Osteoblast (primary cell): ENCODE measurements at regions not wholly inside any gene's neighbourhood (a gene's known extent, or its start where the extent isn't known, plus 50 kb on each side); places are given as distances from the start of the nearest gene placed in this dataset.
A peak's percentile ranks its signal among the peaks of the same experiment; 100 is the strongest.

Source experiments
- DNase-seq: peaks from one replicate; pipeline ENCODE4 v3.0.0; 2011; ENCODE audit warnings: low spot score, mixed read lengths; ENCODE audit not compliant: insufficient read length; ENCODE audit errors: missing footprints
- H2AFZ ChIP-seq: 2 replicates; pipeline ENCODE4 v1.6.0; 2011; ENCODE audit warnings: mild to moderate bottlenecking, low read length
- H3K27ac ChIP-seq: 2 replicates; pipeline ENCODE4 v1.5.1; 2011; ENCODE audit warnings: mild to moderate bottlenecking, low read depth, low read length, moderate library complexity
- H3K27me3 ChIP-seq: 2 replicates; pipeline ENCODE4 v1.6.0; 2012; ENCODE audit warnings: mild to moderate bottlenecking, control low read depth, inconsistent platforms, low read length, moderate library complexity; ENCODE audit not compliant: insufficient read depth
- H3K36me3 ChIP-seq: 2 replicates; pipeline ENCODE4 v1.5.1; 2011; ENCODE audit warnings: mild to moderate bottlenecking, low read length, control low read depth, moderate library complexity; ENCODE audit not compliant: insufficient read depth
- H3K4me1 ChIP-seq: 2 replicates; pipeline ENCODE4 v1.5.1; 2011; ENCODE audit warnings: mild to moderate bottlenecking, low read length, control low read depth, moderate library complexity; ENCODE audit not compliant: insufficient read depth
- H3K4me2 ChIP-seq: 2 replicates; pipeline ENCODE4 v1.6.0; 2011; ENCODE audit warnings: mild to moderate bottlenecking, low read length; ENCODE audit not compliant: insufficient read depth
- H3K4me3 ChIP-seq: fragments of 200-600 bp; sonication (generic); 3 replicates; pipeline ENCODE4 v1.5.1; 2012; ENCODE audit warnings: mild to moderate bottlenecking, low read length, inconsistent platforms; ENCODE audit not compliant: insufficient read depth
- H3K79me2 ChIP-seq: 2 replicates; pipeline ENCODE4 v1.6.0; 2012; ENCODE audit warnings: mild to moderate bottlenecking, low read length, control low read depth, inconsistent platforms; ENCODE audit not compliant: insufficient read depth
- H3K9me3 ChIP-seq: 2 replicates; pipeline ENCODE4 v1.5.1; 2011; ENCODE audit warnings: low read depth, low read length, control low read depth
- H4K20me1 ChIP-seq: 2 replicates; pipeline ENCODE4 v1.6.0; 2012; ENCODE audit warnings: mild to moderate bottlenecking, low read length, control low read depth; ENCODE audit not compliant: insufficient read depth
- TF ChIP-seq, protein P1 (sequence below): IDR thresholded peaks from 2 replicates; pipeline ENCODE4 v1.5.1; 2011; ENCODE audit warnings: mild to moderate bottlenecking, low read depth, low read length, moderate library complexity; ENCODE audit errors: extremely low read depth

DNA sequence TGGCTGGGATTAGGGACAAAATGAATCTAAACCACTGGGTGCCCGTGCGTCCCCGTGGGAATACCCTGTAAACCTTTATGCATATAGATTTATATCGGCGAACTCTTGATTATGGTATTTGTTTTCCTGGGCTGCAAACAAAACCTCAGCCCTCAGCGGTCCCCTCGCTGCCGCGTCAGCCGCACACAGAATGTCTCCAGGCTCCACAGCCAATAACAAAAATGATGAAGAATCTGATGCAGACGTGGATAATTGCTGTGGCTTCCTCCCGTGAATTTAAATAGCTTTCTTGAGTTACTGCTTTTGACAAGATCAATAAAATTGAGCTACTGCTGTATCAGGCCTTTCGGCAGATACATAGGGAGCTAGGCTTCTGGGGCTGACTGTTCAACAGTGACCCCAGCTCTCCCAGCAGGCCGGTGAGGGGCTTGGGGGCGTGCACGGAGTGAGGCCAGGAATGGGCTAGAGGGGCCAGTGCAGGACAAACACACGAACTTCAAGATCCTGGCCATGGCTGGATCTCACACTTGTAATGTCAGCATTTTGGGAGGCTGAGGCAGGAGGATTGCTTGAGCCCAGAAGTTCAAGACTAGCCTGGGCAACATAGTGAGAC is 125.8 kb upstream of the NCOR2 start:
- Histone ChIP-seq H3K4me2 (no peak overlapping the region), H3K27ac (no peak overlapping the region), H3K4me3 (no peak overlapping the region), H3K4me1 (peaks cover 13% of the 10 kb centered on the region), H3K9me3 (peaks cover 8% of the 10 kb centered on the region), H3K27me3 (peaks cover 8% of the 10 kb centered on the region), H4K20me1 (no peaks in the 10 kb centered on the region), H3K36me3 (no peaks in the 10 kb centered on the region), H2AFZ (no peak overlapping the region), H3K79me2 (no peaks in the 10 kb centered on the region)
- DNase-seq = peak; percentile 35
- TF ChIP-seq, protein P1, sequence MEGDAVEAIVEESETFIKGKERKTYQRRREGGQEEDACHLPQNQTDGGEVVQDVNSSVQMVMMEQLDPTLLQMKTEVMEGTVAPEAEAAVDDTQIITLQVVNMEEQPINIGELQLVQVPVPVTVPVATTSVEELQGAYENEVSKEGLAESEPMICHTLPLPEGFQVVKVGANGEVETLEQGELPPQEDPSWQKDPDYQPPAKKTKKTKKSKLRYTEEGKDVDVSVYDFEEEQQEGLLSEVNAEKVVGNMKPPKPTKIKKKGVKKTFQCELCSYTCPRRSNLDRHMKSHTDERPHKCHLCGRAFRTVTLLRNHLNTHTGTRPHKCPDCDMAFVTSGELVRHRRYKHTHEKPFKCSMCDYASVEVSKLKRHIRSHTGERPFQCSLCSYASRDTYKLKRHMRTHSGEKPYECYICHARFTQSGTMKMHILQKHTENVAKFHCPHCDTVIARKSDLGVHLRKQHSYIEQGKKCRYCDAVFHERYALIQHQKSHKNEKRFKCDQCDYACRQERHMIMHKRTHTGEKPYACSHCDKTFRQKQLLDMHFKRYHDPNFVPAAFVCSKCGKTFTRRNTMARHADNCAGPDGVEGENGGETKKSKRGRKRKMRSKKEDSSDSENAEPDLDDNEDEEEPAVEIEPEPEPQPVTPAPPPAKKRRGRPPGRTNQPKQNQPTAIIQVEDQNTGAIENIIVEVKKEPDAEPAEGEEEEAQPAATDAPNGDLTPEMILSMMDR = no peak

DNA sequence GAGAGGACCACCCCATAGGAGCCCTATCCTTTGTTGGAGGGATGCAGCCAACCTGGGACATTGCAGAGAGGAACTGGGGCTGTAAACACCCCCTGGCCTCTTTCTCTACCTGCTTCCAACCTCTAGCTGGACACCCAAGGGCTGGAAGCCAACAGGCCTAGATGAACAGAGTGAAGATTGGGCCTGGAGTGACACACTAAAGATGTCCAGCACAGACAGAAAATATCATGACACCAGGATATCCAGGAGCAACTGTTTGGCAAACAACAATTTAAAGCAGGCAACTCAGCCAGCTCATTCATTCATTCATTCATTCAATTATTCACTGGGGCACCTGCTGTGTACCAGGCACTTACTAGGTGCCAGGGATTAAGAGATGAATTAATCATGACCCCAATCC is 125.0 kb upstream of the NCOR2 start:
- Histone ChIP-seq H3K4me3 (no peak overlapping the region), H3K36me3 (no peaks in the 10 kb centered on the region), H3K4me2 (no peak overlapping the region), H2AFZ (no peak overlapping the region), H3K4me1 (peaks cover 13% of the 10 kb centered on the region), H3K27ac (no peak overlapping the region), H4K20me1 (no peaks in the 10 kb centered on the region), H3K27me3 (peaks cover 8% of the 10 kb centered on the region), H3K79me2 (no peaks in the 10 kb centered on the region), H3K9me3 (peaks cover 8% of the 10 kb centered on the region)
- DNase-seq = no peak
- TF ChIP-seq, protein P1 = no peak

DNA sequence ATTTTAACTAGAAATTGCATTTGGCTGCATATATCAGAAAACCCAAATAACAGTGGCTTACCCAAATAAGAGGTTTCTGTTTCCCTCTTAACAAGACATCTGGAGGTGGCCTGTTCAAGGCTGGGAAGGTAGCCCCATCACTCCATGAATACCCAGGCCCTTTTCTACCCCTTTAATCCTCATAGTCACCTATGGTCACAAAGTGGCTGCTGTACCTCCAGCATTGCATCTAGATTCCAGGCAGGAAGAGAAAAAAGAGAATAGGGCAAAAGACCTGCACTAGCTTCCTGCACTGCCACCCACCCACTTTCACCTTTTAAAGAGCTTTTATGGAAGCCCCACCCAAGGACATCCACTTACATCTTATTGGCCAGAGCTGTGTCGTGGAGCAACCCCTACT is 124.0 kb upstream of the NCOR2 start:
- H3K27ac ChIP-seq = no peak overlapping the region
- peaks cover 8% of the 10 kb centered on the region for H3K9me3 ChIP-seq
- H3K27me3 ChIP-seq = peaks cover 8% of the 10 kb centered on the region
- H2AFZ ChIP-seq = no peak overlapping the region
- no peak for DNase-seq
- H3K36me3 ChIP-seq = no peaks in the 10 kb centered on the region
- peaks cover 9% of the 10 kb centered on the region for H3K4me1 ChIP-seq
- H4K20me1 ChIP-seq = no peaks in the 10 kb centered on the region
- H3K4me3 ChIP-seq = no peak overlapping the region
- no peak overlapping the region for H3K4me2 ChIP-seq
- TF ChIP-seq, protein P1 = no peak
- no peaks in the 10 kb centered on the region for H3K79me2 ChIP-seq

DNA sequence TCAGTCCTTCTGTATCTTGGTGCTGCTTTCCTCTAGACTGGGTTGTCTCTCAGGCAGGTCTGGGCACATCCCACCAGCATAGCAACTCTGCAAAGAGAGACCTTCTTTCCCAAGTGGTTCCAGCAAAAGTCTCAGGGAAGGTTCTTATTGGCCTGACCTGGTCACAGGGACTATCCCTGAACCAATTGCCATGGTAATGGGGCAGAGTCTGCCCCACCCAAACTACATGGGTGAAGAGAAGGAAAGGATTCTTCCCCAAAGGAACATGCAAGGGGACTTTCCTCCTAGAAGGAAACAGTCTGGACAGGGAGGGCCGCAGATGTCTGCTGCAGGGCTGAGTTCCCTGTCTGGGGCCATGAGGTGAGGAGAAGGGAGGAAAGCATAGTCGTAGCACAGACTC is 122.2 kb upstream of the NCOR2 start:
- no peak overlapping the region for H3K4me3 ChIP-seq
- DNase-seq = no peak

More for the DNA sequence above, 122.2 kb upstream of the NCOR2 start:
- Histone ChIP-seq H3K79me2 (no peaks in the 10 kb centered on the region), H3K9me3 (peaks cover 8% of the 10 kb centered on the region), H4K20me1 (no peaks in the 10 kb centered on the region), H3K27me3 (peaks cover 2% of the 10 kb centered on the region), H3K27ac (no peak overlapping the region), H2AFZ (no peak overlapping the region), H3K4me2 (no peak overlapping the region), H3K4me1 (peaks cover 26% of the 10 kb centered on the region), H3K36me3 (no peaks in the 10 kb centered on the region)
- TF ChIP-seq, protein P1 = no peak
